GM23338 (cell line): ENCODE measurements at regions not wholly inside any gene's neighbourhood (a gene's known extent, or its start where the extent isn't known, plus 50 kb on each side); places are given as distances from the start of the nearest gene placed in this dataset.

ENCODE experiments used
- ATAC-seq: fragments of 200-7000 bp; cut with Tn5 transposase; 3 replicates; pipeline ENCODE4 v1.9.1; 2020
- DNase-seq: peaks from one replicate; pipeline ENCODE4 v3.0.0-alpha.2; 2015; ENCODE audit warnings: low spot score
- H2AFZ ChIP-seq: fragments of 200-600 bp; sonication (generic); 2 replicates; pipeline ENCODE4 v1.8.0; 2016; ENCODE audit warnings: antibody characterized with exemption, mild to moderate bottlenecking, moderate library complexity
- H3F3A ChIP-seq: fragments of 200-600 bp; sonication (generic); replicated peaks from 2 replicates; pipeline ENCODE4 v1.8.0; 2017; ENCODE audit warnings: antibody characterized with exemption, mixed run types, low read depth
- H3K27ac ChIP-seq: fragments of 200-600 bp; sonication (generic); 2 replicates; pipeline ENCODE4 v1.6.1; 2016; ENCODE audit warnings: low read depth
- H3K27me3 ChIP-seq: fragments of 200-600 bp; sonication (generic); 2 replicates; pipeline ENCODE4 v1.8.0; 2016; ENCODE audit warnings: mild to moderate bottlenecking, mixed run types, moderate library complexity; ENCODE audit not compliant: insufficient read depth
- H3K36me3 ChIP-seq: fragments of 200-600 bp; sonication (generic); 2 replicates; pipeline ENCODE4 v1.8.0; 2016; ENCODE audit warnings: mild to moderate bottlenecking; ENCODE audit not compliant: insufficient read depth
- H3K4me1 ChIP-seq: fragments of 200-600 bp; sonication (generic); 2 replicates; pipeline ENCODE4 v1.8.0; 2016; ENCODE audit warnings: mild to moderate bottlenecking, moderate library complexity; ENCODE audit not compliant: insufficient read depth
- H3K4me2 ChIP-seq: fragments of 200-600 bp; sonication (generic); 2 replicates; pipeline ENCODE4 v1.7.1; 2017; ENCODE audit warnings: mixed run types
- H3K4me3 ChIP-seq: fragments of 200-600 bp; sonication (generic); 2 replicates; pipeline ENCODE4 v1.6.1; 2016; ENCODE audit warnings: mixed run types
- H3K79me2 ChIP-seq: fragments of 200-600 bp; sonication (generic); replicated peaks from 2 replicates; pipeline ENCODE4 v1.8.0; 2017; ENCODE audit warnings: mild to moderate bottlenecking; ENCODE audit not compliant: insufficient read depth
- H3K9me2 ChIP-seq: fragments of 200-600 bp; sonication (generic); 2 replicates; pipeline ENCODE4 v1.8.0; 2017; ENCODE audit not compliant: insufficient read depth
- H4K20me1 ChIP-seq: fragments of 200-600 bp; sonication (generic); replicated peaks from 2 replicates; pipeline ENCODE4 v1.8.0; 2017; ENCODE audit warnings: mild to moderate bottlenecking; ENCODE audit not compliant: insufficient read depth
- H3K27ac Mint-ChIP-seq: 2 replicates; pipeline ENCODE4 v1.8.0; 2020; ENCODE audit warnings: inconsistent platforms, mild to moderate bottlenecking, moderate library complexity, mixed read lengths
- H3K27me3 Mint-ChIP-seq: 3 replicates; pipeline ENCODE4 v1.8.0; 2022; ENCODE audit warnings: low read depth, mild to moderate bottlenecking, moderate library complexity, mixed read lengths, inconsistent platforms; ENCODE audit not compliant: insufficient read depth, poor library complexity
- H3K36me3 Mint-ChIP-seq: 3 replicates; pipeline ENCODE4 v1.8.0; 2021; ENCODE audit warnings: low read depth, mild to moderate bottlenecking, inconsistent platforms, moderate library complexity, mixed read lengths
- H3K4me1 Mint-ChIP-seq: 3 replicates; pipeline ENCODE4 v1.8.0; 2020; ENCODE audit warnings: mild to moderate bottlenecking, inconsistent platforms, mixed read lengths
- H3K4me3 Mint-ChIP-seq: 3 replicates; pipeline ENCODE4 v1.8.0; 2021; ENCODE audit warnings: moderate library complexity, mild to moderate bottlenecking, inconsistent platforms, mixed read lengths
- H3K9me3 Mint-ChIP-seq: 3 replicates; pipeline ENCODE4 v1.8.0; 2020; ENCODE audit warnings: moderate library complexity, mild to moderate bottlenecking, inconsistent platforms, mixed read lengths
- CREB1 ChIP-seq: fragments of 250-450 bp; sonication (Bioruptor Pico); IDR thresholded peaks from 2 replicates; pipeline ENCODE4 v1.5.0; 2020; ENCODE audit warnings: low read depth, mild to moderate bottlenecking, moderate library complexity
- CTCF ChIP-seq, 2 experiments: fragments of 200-600 bp in 1 of 2; sonication (generic) in 1 of 2; conservative IDR thresholded peaks; 2 replicates each; pipeline versions ENCODE4 v1.5.1 to v1.6.1; 2016 to 2017; ENCODE audit warnings: antibody characterized with exemption in 2 of 2, low read depth in 2 of 2, mild to moderate bottlenecking in 2 of 2, moderate library complexity in 1 of 2
- ETS1 ChIP-seq: IDR thresholded peaks from 2 replicates; pipeline ENCODE4 v1.6.1; 2016; ENCODE audit warnings: antibody characterized with exemption
- EZH2 ChIP-seq: fragments of 200-600 bp; sonication (generic); IDR thresholded peaks from one replicate; pipeline ENCODE4 v1.8.0; 2017; ENCODE audit warnings: antibody characterized with exemption, mild to moderate bottlenecking, low read depth; ENCODE audit not compliant: unreplicated experiment
- EZH2phosphoT487 ChIP-seq: fragments of 200-600 bp; sonication (generic); IDR thresholded peaks from one replicate; pipeline ENCODE4 v1.8.1; 2018; ENCODE audit warnings: antibody characterized with exemption; ENCODE audit not compliant: unreplicated experiment
- JUNB ChIP-seq: IDR thresholded peaks from one replicate; pipeline ENCODE4 v1.6.1; 2016; ENCODE audit warnings: antibody characterized with exemption; ENCODE audit not compliant: unreplicated experiment
- NANOG ChIP-seq: IDR thresholded peaks from 2 replicates; pipeline ENCODE4 v1.6.1; 2016; ENCODE audit warnings: antibody characterized with exemption, borderline replicate concordance
- POLR2AphosphoS5 ChIP-seq: IDR thresholded peaks from 2 replicates; pipeline ENCODE4 v1.6.1; 2016; ENCODE audit warnings: antibody characterized with exemption, low read depth
- REST ChIP-seq: IDR thresholded peaks from one replicate; pipeline ENCODE4 v1.6.1; 2018; ENCODE audit warnings: antibody characterized with exemption; ENCODE audit not compliant: unreplicated experiment
- STAT1 ChIP-seq: IDR thresholded peaks from one replicate; pipeline ENCODE4 v1.6.1; 2016; ENCODE audit warnings: antibody characterized with exemption; ENCODE audit not compliant: unreplicated experiment
- ZNF114 ChIP-seq: fragments of 250-450 bp; sonication (Bioruptor Pico); IDR thresholded peaks from 2 replicates; pipeline ENCODE4 v1.5.0; 2020; ENCODE audit warnings: mild to moderate bottlenecking, moderate library complexity
- ZNF331 ChIP-seq: fragments of 250-450 bp; sonication (Bioruptor Pico); IDR thresholded peaks from 2 replicates; pipeline ENCODE4 v1.5.0; 2020; ENCODE audit warnings: low read depth, mild to moderate bottlenecking, moderate library complexity
- ZNF462 ChIP-seq: fragments of 250-450 bp; sonication (Bioruptor Pico); IDR thresholded peaks from 2 replicates; pipeline ENCODE4 v1.5.0; 2020; ENCODE audit warnings: mild to moderate bottlenecking, moderate library complexity

GRCh38 chr10:55786461-55787050 is 574.5 kb downstream of the ZWINT start:
- no peak for TF ChIP-seq EZH2phosphoT487
- TF ChIP-seq NANOG: no peak
- TF ChIP-seq ETS1: no peak
- TF ChIP-seq CREB1 (CRISPR knock-in tag): no peak
- no peak for TF ChIP-seq ZNF331 (CRISPR knock-in tag)
- TF ChIP-seq STAT1: no peak
- no peak for TF ChIP-seq CTCF (conservative IDR thresholded peaks at IDR 0.05; ENCODE audit: low read depth in 2 of 2)
- no peak for TF ChIP-seq ZNF462 (CRISPR knock-in tag)
- TF ChIP-seq EZH2: no peak
- no peak for TF ChIP-seq JUNB
- TF ChIP-seq POLR2AphosphoS5: no peak
- no peak for TF ChIP-seq ZNF114 (CRISPR knock-in tag)
- TF ChIP-seq REST: no peak

More at GRCh38 chr10:55786461-55787050, 574.5 kb downstream of the ZWINT start:
- H3K27me3 ChIP-seq: no peaks in the 10 kb centered on the region
- Mint-ChIP-seq H3K27me3 (no peaks in the 10 kb centered on the region), H3K9me3 (peaks cover 5% of the 10 kb centered on the region; the same call in 2 of the 3 replicates), H3K4me1 (peaks cover 5% of the 10 kb centered on the region; the same call in 2 of the 3 replicates), H3K27ac (no peak overlapping the region), H3K4me3 (no peak overlapping the region), H3K36me3 (no peaks in the 10 kb centered on the region)
- H3K36me3 ChIP-seq: no peaks in the 10 kb centered on the region
- H3K79me2 ChIP-seq: no peaks in the 10 kb centered on the region
- no peaks in the 10 kb centered on the region for H3K9me2 ChIP-seq
- no peak overlapping the region for H2AFZ ChIP-seq
- H3K4me3 ChIP-seq: no peak overlapping the region
- no peak overlapping the region for H3K27ac ChIP-seq
- no peaks in the 10 kb centered on the region for H4K20me1 ChIP-seq
- ATAC-seq (no peak), DNase-seq (no peak)
- H3F3A ChIP-seq: no peaks in the 10 kb centered on the region
- no peaks in the 10 kb centered on the region for H3K4me1 ChIP-seq
- no peak overlapping the region for H3K4me2 ChIP-seq
